ENCODE measurements at regions not wholly inside any gene's neighbourhood (a gene's known extent, or its start where the extent isn't known, plus 50 kb on each side); places are given as distances from the start of the nearest gene placed in this dataset.

- TF ChIP-seq, protein P1, sequence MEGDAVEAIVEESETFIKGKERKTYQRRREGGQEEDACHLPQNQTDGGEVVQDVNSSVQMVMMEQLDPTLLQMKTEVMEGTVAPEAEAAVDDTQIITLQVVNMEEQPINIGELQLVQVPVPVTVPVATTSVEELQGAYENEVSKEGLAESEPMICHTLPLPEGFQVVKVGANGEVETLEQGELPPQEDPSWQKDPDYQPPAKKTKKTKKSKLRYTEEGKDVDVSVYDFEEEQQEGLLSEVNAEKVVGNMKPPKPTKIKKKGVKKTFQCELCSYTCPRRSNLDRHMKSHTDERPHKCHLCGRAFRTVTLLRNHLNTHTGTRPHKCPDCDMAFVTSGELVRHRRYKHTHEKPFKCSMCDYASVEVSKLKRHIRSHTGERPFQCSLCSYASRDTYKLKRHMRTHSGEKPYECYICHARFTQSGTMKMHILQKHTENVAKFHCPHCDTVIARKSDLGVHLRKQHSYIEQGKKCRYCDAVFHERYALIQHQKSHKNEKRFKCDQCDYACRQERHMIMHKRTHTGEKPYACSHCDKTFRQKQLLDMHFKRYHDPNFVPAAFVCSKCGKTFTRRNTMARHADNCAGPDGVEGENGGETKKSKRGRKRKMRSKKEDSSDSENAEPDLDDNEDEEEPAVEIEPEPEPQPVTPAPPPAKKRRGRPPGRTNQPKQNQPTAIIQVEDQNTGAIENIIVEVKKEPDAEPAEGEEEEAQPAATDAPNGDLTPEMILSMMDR (IDR thresholded peaks at IDR 0.05; ENCODE audit: low read depth, low read length, missing control alignments): no peak
- H3K4me3 ChIP-seq (ENCODE audit: low read depth, low read length): no peak overlapping the region
- DNase-seq (ENCODE audit: low read depth): no peak
- in situ Hi-C loops (cut with HindIII; ENCODE audit: low sequenced_read_pairs): no loop called here
These were observed 165.1 kb downstream of the TLR4 start for GRCh38 chr9:117869287-117869686.

DNA sequence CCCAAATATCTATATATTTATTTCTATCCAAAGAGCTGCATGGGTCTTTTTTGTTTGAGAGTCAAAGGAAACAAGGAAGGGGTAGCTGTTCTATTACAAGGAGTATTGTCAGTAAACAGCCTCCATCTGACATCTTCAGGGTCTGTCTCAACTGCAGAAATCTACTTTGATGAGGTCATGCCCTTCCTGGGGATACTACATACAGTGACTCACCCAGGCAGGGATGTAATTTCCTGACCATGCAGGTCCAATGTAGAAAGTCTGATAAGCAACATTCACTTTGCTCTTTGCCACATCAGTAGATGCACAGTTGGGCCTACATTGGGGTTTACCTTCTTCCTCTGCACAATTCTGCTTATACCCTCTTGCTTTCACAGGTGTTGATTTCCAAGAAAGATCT is 165.5 kb downstream of the TLR4 start:
- DNase-seq (ENCODE audit: low read depth): no peak
- TF ChIP-seq, protein P1 (IDR thresholded peaks at IDR 0.05; ENCODE audit: low read depth, low read length, missing control alignments): no peak
- in situ Hi-C loops (cut with HindIII; ENCODE audit: low sequenced_read_pairs): no loop called here
- H3K4me3 ChIP-seq (ENCODE audit: low read depth, low read length): no peak overlapping the region

DNA sequence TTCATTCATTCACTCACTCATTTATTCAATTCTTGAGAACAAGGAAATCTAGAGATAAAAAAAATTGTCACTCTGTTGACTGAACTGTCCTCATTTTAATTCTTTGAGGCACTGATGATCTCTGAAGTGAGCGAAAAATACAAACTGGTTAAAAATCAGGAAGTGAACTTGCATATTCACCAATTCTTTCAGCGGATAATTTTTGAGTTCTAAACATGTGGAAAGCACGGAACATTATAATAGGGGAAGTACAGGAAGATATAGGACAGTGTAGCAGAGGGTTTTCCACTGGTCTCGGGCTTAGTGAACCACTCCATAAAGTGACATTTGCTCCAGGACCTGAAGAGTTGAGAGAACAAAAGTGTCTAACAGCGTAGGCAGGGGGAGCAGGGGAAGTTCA is 169.5 kb downstream of the TLR4 start:
- DNase-seq (ENCODE audit: low read depth): no peak
- H3K4me3 ChIP-seq (ENCODE audit: low read depth, low read length): no peak overlapping the region
- TF ChIP-seq, protein P1 (IDR thresholded peaks at IDR 0.05; ENCODE audit: low read depth, low read length, missing control alignments): no peak
- in situ Hi-C loops (cut with HindIII; ENCODE audit: low sequenced_read_pairs): no loop called here

DNA sequence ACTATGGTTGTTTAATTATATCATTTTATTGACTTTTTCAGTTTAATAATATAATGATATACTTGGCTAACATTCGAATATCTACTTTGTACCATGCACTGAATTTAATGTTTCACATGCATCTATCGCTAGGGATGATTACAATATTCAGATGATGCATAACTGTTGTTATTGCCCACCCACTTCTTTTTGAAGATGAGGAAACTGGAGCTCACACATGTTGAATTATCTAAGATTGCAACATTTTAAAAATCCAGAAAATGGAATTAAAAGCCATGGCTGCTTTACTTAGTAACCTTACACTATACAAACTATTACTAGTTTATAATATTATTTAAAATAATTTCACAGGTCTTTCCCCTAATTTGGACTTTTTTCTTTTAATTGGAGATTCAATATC is 171.7 kb downstream of the TLR4 start:
- in situ Hi-C loops (cut with HindIII; ENCODE audit: low sequenced_read_pairs): no loop called here
- DNase-seq (ENCODE audit: low read depth): no peak
- no peak overlapping the region for H3K4me3 ChIP-seq (ENCODE audit: low read depth, low read length)
- TF ChIP-seq, protein P1 (IDR thresholded peaks at IDR 0.05; ENCODE audit: low read depth, low read length, missing control alignments): no peak

DNA sequence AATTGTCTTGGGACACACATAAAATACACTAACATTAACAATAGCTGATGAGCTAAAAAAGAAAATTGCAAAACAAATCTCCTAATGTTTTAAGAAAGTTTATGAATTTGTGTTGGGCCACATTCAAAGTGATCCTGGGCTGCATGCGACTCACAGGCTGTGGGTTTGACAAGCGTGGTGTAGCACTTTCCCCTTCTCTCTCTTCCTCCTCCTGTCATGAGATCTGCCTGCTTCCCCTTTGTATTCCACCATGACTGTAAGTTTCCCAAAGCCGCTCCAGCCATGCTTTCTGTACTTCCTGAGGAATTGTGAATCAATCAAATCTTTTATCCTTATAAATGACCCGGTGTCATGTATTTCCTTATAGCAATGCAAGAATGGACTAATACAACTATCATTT is 178.0 kb downstream of the TLR4 start:
- TF ChIP-seq, protein P1 (IDR thresholded peaks at IDR 0.05; ENCODE audit: low read depth, low read length, missing control alignments): no peak
- no peak for DNase-seq (ENCODE audit: low read depth)
- no peak overlapping the region for H3K4me3 ChIP-seq (ENCODE audit: low read depth, low read length)
- in situ Hi-C loops (cut with HindIII; ENCODE audit: low sequenced_read_pairs): no loop called here

DNA sequence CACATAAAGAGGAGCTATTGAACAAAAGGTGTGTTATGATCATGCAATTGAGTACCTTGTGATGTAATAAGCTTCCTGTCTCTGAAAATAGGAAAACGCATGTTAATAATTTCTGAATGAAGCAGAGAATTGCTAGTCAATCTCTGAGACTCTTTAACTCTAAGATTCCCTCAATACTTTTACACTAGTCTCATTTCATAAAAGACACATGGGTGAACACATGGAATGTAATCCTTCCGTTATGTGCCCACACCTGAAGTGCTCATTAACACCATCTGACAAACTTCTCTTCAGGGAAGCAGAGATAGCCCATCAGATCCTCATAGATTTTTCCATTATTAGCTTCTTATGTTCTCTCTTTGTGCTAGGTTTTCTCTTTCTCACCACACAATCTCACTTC is 182.4 kb downstream of the TLR4 start:
- DNase-seq (ENCODE audit: low read depth): no peak
- TF ChIP-seq, protein P1 (IDR thresholded peaks at IDR 0.05; ENCODE audit: low read depth, low read length, missing control alignments): no peak
- in situ Hi-C loops (cut with HindIII; ENCODE audit: low sequenced_read_pairs): no loop called here
- no peak overlapping the region for H3K4me3 ChIP-seq (ENCODE audit: low read depth, low read length)

DNA sequence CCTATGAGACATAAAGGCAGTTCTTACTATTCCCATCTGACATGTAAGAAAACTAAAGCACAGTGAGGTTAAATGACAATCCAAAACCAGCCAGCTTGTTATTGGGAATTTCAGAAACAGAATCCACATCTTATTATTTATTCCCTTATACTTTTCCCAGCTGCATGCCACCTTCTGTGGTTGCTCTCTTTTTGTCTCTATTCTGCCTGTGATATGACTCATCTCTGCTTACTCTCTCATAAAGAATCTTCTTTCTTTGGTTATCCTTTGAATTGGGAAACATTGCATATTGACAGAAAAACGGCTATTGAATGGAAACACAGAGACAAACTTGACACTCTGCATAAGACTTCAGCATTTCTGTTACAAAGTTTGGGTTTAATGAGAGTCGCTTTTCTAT is 183.2 kb downstream of the TLR4 start:
- H3K4me3 ChIP-seq (ENCODE audit: low read depth, low read length): no peak overlapping the region
- TF ChIP-seq, protein P1 (IDR thresholded peaks at IDR 0.05; ENCODE audit: low read depth, low read length, missing control alignments): no peak
- no peak for DNase-seq (ENCODE audit: low read depth)
- in situ Hi-C loops (cut with HindIII; ENCODE audit: low sequenced_read_pairs): no loop called here
